ENCODE measurements at regions not wholly inside any gene's neighbourhood (a gene's known extent, or its start where the extent isn't known, plus 50 kb on each side); places are given as distances from the start of the nearest gene placed in this dataset.

- ChIA-PET POLR2A (ENCODE audit: unreplicated experiment) (interaction anchor here (0.7 kb wide), 1 partner anchor 11 kb away, joined by 4 read pairs; no protein-coding TSS in a partner anchor), CTCF (no interaction called here)
- H3K79me2 ChIP-seq (ENCODE audit: low read depth), result no peaks in the 10 kb centered on the region
- no peaks in the 10 kb centered on the region for H4K20me1 ChIP-seq (ENCODE audit: insufficient read depth)
- H3K4me2 ChIP-seq, result no peak overlapping the region
- BruUV-seq (replicated peaks), result no TSS peak
- H3K36me3 ChIP-seq (ENCODE audit: low read depth), result no peaks in the 10 kb centered on the region
- no peaks in the 10 kb centered on the region for H3F3A ChIP-seq (ENCODE audit: insufficient read depth, low read depth)
- H3K4me3 ChIP-seq, result no peak overlapping the region
- H3K9me3 ChIP-seq (ENCODE audit: insufficient read depth, low read depth), result no peaks in the 10 kb centered on the region
- H2AFZ ChIP-seq, result no peak overlapping the region
- no peaks in the 10 kb centered on the region; the same call in 1 of the 2 replicates for H3K27me3 ChIP-seq (ENCODE audit: insufficient read depth, low read depth)
- no peak overlapping the region for H3K27ac ChIP-seq
- H3K9me2 ChIP-seq (ENCODE audit: insufficient read depth), result no peaks in the 10 kb centered on the region
- H3K4me1 ChIP-seq (replicated peaks; ENCODE audit: insufficient read depth), result no peaks in the 10 kb centered on the region
- DNase-seq, result no peak
- TF ChIP-seq, protein P1, sequence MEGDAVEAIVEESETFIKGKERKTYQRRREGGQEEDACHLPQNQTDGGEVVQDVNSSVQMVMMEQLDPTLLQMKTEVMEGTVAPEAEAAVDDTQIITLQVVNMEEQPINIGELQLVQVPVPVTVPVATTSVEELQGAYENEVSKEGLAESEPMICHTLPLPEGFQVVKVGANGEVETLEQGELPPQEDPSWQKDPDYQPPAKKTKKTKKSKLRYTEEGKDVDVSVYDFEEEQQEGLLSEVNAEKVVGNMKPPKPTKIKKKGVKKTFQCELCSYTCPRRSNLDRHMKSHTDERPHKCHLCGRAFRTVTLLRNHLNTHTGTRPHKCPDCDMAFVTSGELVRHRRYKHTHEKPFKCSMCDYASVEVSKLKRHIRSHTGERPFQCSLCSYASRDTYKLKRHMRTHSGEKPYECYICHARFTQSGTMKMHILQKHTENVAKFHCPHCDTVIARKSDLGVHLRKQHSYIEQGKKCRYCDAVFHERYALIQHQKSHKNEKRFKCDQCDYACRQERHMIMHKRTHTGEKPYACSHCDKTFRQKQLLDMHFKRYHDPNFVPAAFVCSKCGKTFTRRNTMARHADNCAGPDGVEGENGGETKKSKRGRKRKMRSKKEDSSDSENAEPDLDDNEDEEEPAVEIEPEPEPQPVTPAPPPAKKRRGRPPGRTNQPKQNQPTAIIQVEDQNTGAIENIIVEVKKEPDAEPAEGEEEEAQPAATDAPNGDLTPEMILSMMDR (conservative IDR thresholded peaks at IDR 0.05), result no peak
- intact Hi-C loops (cut with micrococcal nuclease; ENCODE audit: unreplicated experiment), result no loop called here
Observed at GRCh38 chr1:58380345-58380744, 166.2 kb downstream of the OMA1 start.

DNA sequence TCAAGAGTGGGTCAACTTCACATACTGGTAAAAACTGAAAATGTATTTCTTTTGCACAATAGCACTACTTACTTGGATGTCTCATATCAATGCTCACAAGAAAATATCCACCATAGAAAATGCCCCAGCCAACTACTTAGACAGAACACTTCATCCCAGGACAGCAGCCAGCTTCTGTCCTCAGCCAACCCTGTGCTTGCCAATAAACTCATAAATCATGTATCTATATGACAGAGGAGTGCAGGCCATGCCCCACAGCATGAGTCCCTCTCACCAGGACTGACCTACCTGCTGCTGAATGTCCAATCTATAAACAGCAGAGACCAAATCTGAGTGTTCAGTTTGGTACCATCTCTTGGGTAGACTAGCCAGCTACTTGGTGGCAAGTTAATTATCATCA lies 179.3 kb downstream of the OMA1 start:
- intact Hi-C loops (cut with micrococcal nuclease; ENCODE audit: unreplicated experiment), result no loop called here
- no TSS peak for BruUV-seq (replicated peaks)
- Histone ChIP-seq H3K27me3 (ENCODE audit: insufficient read depth, low read depth) (no peaks in the 10 kb centered on the region), H3K4me2 (no peak overlapping the region), H3K9me2 (ENCODE audit: insufficient read depth) (no peaks in the 10 kb centered on the region), H3K4me3 (no peak overlapping the region), H2AFZ (no peak overlapping the region), H3K9me3 (ENCODE audit: insufficient read depth, low read depth) (no peaks in the 10 kb centered on the region), H3K4me1 (replicated peaks; ENCODE audit: insufficient read depth) (no peaks in the 10 kb centered on the region), H3K79me2 (ENCODE audit: low read depth) (no peaks in the 10 kb centered on the region), H4K20me1 (ENCODE audit: insufficient read depth) (no peaks in the 10 kb centered on the region), H3K27ac (no peak overlapping the region), H3F3A (ENCODE audit: insufficient read depth, low read depth) (no peaks in the 10 kb centered on the region), H3K36me3 (ENCODE audit: low read depth) (no peaks in the 10 kb centered on the region)
- DNase-seq, result no peak
- ChIA-PET POLR2A (ENCODE audit: unreplicated experiment) (no interaction called here), CTCF (no interaction called here)
- TF ChIP-seq, protein P1 (conservative IDR thresholded peaks at IDR 0.05), result no peak
- no peak for TF ChIP-seq EZH2 (IDR thresholded peaks at IDR 0.05; ENCODE audit: low read depth)

GRCh38 chr1:58365328-58365727 lies 181.2 kb downstream of the OMA1 start:
- H3K79me2 ChIP-seq (ENCODE audit: low read depth), result no peaks in the 10 kb centered on the region
- H3K9me2 ChIP-seq (ENCODE audit: insufficient read depth), result no peaks in the 10 kb centered on the region
- no peaks in the 10 kb centered on the region for H3K9me3 ChIP-seq (ENCODE audit: insufficient read depth, low read depth)
- CTCF ChIA-PET, result no interaction called here
- POLR2A ChIA-PET (ENCODE audit: unreplicated experiment), result no interaction called here
- no peak for DNase-seq
- no peaks in the 10 kb centered on the region for H3F3A ChIP-seq (ENCODE audit: insufficient read depth, low read depth)
- H3K4me2 ChIP-seq, result no peak overlapping the region
- no peaks in the 10 kb centered on the region for H3K36me3 ChIP-seq (ENCODE audit: low read depth)
- H2AFZ ChIP-seq, result no peak overlapping the region
- H3K27me3 ChIP-seq (ENCODE audit: insufficient read depth, low read depth), result no peaks in the 10 kb centered on the region
- TF ChIP-seq, protein P1 (conservative IDR thresholded peaks at IDR 0.05), result no peak
- TF ChIP-seq EZH2 (IDR thresholded peaks at IDR 0.05; ENCODE audit: low read depth), result no peak
- H3K4me1 ChIP-seq (replicated peaks; ENCODE audit: insufficient read depth), result no peaks in the 10 kb centered on the region
- intact Hi-C loops (cut with micrococcal nuclease; ENCODE audit: unreplicated experiment), result no loop called here
- no peak overlapping the region for H3K4me3 ChIP-seq
- no peak overlapping the region for H3K27ac ChIP-seq
- BruUV-seq (replicated peaks), result no TSS peak
- H4K20me1 ChIP-seq (ENCODE audit: insufficient read depth), result no peaks in the 10 kb centered on the region

Measured in PC-9 (cell line).